ENCODE measurements at regions not wholly inside any gene's neighbourhood (a gene's known extent, or its start where the extent isn't known, plus 50 kb on each side); places are given as distances from the start of the nearest gene placed in this dataset.

DNA sequence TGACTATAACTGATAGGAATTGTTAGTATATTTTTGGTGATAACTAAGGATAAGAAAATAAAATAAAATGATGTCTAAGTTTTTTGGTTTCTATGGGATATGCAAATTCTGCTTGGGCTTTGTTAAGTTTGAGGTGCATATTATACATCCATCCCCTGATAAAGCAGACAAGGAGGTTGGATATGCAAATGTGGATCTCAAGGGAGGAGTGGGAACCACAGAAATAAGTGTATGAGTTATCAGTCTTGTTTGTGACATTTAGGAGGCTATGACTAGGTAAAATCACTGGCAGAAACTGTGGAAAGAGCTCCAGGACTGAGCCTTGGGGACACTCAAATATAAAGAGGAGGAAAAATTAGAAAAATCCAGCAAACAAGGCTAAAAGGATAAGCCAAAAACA is 719.4 kb downstream of the RERGL start:
- Histone ChIP-seq H3K9me3 (peaks cover 0 to 9% (median 0%) of the 10 kb centered on the region in 11 donors), H3K4me3 (no peak overlapping the region), H3K4me1 (no peaks in the 10 kb centered on the region), H3K27ac (no peak overlapping the region), H3K27me3 (no peaks in the 10 kb centered on the region), H3K36me3 (no peaks in the 10 kb centered on the region)
- no peak for TF ChIP-seq CTCF (IDR thresholded peaks at IDR 0.05)
- DNase-seq: no peak
- no peak for ATAC-seq
- intact Hi-C loops (cut with DNase I): no loop called here

GRCh38 chr12:17369556-17369955 is 720.4 kb downstream of the RERGL start:
- Histone ChIP-seq H3K27me3 (no peaks in the 10 kb centered on the region), H3K4me3 (no peak overlapping the region), H3K4me1 (no peaks in the 10 kb centered on the region), H3K9me3 (peaks cover 0 to 9% (median 0%) of the 10 kb centered on the region in 11 donors), H3K27ac (no peak overlapping the region), H3K36me3 (no peaks in the 10 kb centered on the region)
- intact Hi-C loops (cut with DNase I): no loop called here
- ATAC-seq: no peak
- no peak for DNase-seq
- TF ChIP-seq CTCF (IDR thresholded peaks at IDR 0.05): no peak
- 70 to 74% methylated on average over 1 of the region's 1 CpG for WGBS, 2 donors

- Histone ChIP-seq H3K4me3 (no peak overlapping the region), H3K4me1 (no peaks in the 10 kb centered on the region), H3K27ac (no peak overlapping the region), H3K36me3 (no peaks in the 10 kb centered on the region), H3K9me3 (no peaks in the 10 kb centered on the region), H3K27me3 (no peaks in the 10 kb centered on the region)
- ATAC-seq: no peak
- 71 to 76% methylated on average over 3 of the region's 3 CpGs for WGBS, 2 donors
- TF ChIP-seq CTCF (IDR thresholded peaks at IDR 0.05): no peak
- DNase-seq: no peak
- intact Hi-C loops (cut with DNase I): no loop called here
These were observed 728.8 kb downstream of the RERGL start for GRCh38 chr12:17361224-17361623.

DNA sequence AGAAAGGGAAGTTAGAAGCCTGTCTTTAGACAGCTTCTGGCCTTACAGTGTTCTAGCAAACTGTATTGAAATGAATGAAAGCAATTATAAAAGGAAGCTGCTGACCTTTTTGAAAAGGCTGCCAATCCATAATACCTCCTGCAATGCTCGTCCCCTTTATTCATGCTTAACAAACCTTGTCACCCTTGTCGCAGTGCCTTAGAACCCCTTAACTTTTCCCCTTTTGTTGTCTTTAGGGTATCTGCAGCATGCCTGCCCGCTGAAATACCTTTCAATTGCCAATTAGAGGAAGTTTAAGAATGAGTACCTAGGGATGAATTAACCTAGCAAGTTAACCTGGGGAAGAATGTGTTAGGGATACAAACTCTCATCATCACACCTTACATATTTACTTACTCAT is 731.2 kb downstream of the RERGL start:
- Histone ChIP-seq H3K27ac (no peak overlapping the region), H3K27me3 (no peaks in the 10 kb centered on the region), H3K4me1 (no peaks in the 10 kb centered on the region), H3K36me3 (no peaks in the 10 kb centered on the region), H3K4me3 (no peak overlapping the region), H3K9me3 (no peaks in the 10 kb centered on the region)
- TF ChIP-seq CTCF (IDR thresholded peaks at IDR 0.05): no peak
- no peak for ATAC-seq
- DNase-seq: no peak
- 28 to 37% methylated on average over 3 of the region's 3 CpGs for WGBS, 2 donors
- intact Hi-C loops (cut with DNase I): loop anchor here in 1 of 10 donors (1.0 kb wide), 1 partner anchor 8 kb away; no protein-coding TSS in a partner anchor

DNA sequence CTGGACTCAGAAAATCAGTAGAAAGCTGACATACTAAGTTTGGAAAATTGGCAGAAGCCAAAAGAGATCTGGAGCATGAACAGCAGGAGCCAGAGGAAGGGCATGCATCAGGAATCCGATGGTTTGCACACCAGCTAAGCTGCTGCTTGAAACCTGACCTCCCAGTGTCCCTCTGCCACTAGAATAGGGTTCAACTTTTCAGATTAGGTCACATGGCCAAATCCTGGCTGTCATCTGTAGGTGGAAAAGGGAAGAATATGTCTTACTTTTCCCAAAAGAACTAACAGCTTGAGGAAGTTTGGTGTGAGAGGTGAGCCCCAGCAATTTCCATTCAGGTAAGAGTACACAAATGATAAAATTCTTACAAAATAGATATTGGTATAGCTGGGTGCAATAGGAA is 732.6 kb downstream of the RERGL start:
- no peak for TF ChIP-seq CTCF (IDR thresholded peaks at IDR 0.05)
- Histone ChIP-seq H3K4me1 (no peaks in the 10 kb centered on the region), H3K27ac (no peak overlapping the region), H3K36me3 (no peaks in the 10 kb centered on the region), H3K27me3 (no peaks in the 10 kb centered on the region), H3K9me3 (no peaks in the 10 kb centered on the region), H3K4me3 (no peak overlapping the region)
- ATAC-seq (no peak), DNase-seq (no peak)
- 42 to 55% methylated on average over 1 of the region's 1 CpG for WGBS, 2 donors
- intact Hi-C loops (cut with DNase I): no loop called here

All from heart right ventricle (tissue), 16 donors.